AG09319 (cell line): ENCODE measurements at regions not wholly inside any gene's neighbourhood (a gene's known extent, or its start where the extent isn't known, plus 50 kb on each side); places are given as distances from the start of the nearest gene placed in this dataset.

Source experiments
- DNase-seq: peaks from one replicate; pipeline ENCODE4 v3.0.0-alpha.2; 2010; ENCODE audit warnings: low read depth; ENCODE audit errors: extremely low read depth
- TF ChIP-seq, protein P1 (sequence below): IDR thresholded peaks from 2 replicates; pipeline ENCODE4 v1.5.1; 2011; ENCODE audit warnings: low read depth, mild to moderate bottlenecking, inconsistent platforms, low read length, moderate library complexity

DNA sequence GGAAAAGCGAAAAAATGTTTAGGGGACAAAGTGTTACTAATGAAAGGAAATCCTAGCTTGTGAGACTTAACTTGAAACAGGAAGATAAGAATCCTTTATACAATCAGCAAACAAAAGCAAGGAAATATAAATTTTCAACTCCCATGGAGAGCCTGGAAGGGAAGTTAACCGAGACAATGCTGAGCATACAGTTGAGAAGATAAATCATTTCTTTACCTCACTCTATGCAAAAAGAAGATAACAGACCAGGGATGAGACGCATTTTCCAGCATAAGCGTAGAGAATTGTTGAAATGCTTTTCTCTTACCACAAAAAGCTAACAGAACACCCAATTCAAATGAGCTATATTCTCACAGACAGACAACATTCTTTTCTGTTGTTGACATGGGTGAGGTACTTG is 309.6 kb downstream of the CWC27 start:
- no peak for DNase-seq
- TF ChIP-seq, protein P1, sequence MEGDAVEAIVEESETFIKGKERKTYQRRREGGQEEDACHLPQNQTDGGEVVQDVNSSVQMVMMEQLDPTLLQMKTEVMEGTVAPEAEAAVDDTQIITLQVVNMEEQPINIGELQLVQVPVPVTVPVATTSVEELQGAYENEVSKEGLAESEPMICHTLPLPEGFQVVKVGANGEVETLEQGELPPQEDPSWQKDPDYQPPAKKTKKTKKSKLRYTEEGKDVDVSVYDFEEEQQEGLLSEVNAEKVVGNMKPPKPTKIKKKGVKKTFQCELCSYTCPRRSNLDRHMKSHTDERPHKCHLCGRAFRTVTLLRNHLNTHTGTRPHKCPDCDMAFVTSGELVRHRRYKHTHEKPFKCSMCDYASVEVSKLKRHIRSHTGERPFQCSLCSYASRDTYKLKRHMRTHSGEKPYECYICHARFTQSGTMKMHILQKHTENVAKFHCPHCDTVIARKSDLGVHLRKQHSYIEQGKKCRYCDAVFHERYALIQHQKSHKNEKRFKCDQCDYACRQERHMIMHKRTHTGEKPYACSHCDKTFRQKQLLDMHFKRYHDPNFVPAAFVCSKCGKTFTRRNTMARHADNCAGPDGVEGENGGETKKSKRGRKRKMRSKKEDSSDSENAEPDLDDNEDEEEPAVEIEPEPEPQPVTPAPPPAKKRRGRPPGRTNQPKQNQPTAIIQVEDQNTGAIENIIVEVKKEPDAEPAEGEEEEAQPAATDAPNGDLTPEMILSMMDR, result no peak

DNA sequence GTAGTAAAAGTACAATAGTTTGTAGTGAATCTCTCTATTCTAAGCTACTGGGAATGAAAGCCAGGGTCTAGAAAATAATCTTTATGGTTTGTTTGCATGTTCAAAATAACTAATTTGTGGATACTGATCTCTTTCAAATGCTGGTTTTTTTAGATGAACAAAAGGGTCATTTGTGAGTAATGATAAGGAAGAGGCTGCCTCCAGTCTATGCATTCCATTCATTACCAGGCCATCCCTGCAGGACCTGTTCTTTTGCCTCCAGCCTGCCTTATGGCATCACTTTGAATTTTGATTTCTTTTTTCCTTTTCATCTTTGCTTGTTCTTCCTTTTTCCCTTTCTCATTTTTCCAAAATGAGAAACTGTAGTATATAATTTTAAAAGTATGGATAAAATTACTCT is 312.3 kb downstream of the CWC27 start:
- TF ChIP-seq, protein P1, result no peak
- DNase-seq, result no peak

DNA sequence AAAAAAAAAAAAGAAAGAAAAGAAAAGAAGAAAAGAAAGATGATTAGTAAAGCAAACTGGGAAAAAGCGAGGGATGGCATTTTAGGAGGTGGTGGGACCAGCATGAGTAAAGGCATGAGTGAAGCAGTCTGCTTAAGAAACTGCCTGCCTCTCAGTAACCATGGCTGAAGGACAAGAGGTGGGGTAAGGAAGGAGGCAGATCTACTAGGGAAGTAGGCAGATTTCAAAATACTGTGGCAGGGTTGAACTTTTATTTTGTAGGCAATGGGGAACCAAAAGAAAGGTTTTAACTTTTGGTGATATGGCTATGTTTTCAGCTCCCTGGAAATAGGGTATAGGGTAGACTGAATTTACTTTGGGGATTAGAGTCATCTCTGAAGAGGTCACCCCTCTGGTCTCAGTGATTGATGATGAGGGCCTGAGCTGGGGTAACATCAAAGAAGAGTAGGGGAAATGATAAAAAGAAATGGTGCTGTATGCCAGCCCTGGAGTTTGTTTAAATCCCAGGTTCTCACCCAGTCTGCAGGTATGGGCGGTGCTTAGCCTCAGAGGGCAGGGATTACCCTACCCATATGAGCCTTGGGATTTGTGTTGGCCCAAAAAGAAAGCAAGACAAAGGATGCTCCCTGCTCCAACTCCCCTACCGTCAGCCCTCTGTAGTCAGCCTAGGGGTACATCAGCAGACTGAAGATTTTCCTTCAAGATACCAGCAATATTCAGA is 316.2 kb downstream of the CWC27 start:
- no peak for DNase-seq
- TF ChIP-seq, protein P1, result no peak

DNA sequence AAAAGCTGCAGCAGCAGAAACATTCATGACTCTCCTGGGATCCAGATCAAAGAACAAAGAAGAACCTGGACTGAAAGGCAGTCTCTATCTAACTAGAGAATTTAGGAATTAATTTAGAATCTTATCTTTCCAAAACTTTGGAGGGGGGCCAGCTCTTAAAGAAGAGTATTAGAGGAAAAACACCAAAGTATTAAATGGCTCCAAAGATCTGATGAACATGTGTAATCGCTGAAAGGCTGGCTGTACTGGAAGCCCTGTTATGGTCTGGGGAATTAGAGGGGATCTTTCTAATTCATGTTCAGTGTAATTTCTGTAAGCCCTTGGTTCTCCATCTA is 316.8 kb downstream of the CWC27 start:
- no peak for DNase-seq
- TF ChIP-seq, protein P1, result no peak

DNA sequence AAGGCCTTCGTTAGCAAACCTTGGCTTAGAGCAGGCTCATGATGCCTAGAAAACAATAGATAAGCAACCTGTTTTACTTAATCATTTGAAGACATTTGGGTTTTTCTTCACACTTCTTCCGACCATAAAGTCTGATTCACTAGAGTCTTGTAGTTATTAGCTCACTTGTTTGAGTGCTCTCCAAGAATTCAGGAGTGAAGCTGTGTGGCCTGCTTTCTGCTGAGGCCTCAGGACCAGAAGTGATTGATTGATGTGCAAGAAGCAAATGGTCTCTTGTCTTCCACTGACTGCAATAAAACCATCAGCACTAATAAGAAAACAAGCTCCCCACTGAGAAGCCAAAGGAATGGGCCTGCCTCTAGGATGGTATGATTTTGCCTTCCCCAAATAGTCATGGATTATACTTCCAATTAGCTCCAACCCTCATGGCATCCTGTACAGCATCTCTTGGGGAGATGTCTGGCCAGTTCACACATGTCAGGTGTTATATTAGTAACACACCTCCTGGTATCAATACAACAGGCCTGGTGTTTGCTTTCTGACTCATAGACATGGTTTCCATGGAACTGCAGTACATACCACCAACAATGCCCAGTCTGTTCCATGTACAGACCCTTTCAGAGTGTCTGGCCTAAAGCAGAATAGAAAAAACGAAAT is 317.6 kb downstream of the CWC27 start:
- TF ChIP-seq, protein P1, result no peak
- no peak for DNase-seq

DNA sequence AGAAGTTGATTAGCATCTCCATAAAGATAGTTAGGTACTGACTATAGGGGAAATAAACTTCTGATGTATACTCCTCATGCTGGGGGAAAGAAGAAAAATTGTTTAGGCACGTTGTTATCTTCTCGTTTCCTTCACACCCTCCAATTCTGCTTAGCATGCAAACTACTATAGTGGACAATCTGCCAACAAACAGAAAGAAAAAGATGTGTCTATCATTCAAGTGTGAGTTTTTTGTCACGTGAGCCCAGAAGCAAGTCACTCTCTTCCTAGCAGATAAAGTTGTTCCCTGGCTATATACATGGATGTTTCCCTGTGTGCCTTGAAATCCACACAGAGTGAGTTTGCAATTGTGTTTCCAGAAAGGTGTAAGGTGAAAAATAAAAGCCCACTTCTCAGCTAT is 318.4 kb downstream of the CWC27 start:
- TF ChIP-seq, protein P1, result no peak

DNA sequence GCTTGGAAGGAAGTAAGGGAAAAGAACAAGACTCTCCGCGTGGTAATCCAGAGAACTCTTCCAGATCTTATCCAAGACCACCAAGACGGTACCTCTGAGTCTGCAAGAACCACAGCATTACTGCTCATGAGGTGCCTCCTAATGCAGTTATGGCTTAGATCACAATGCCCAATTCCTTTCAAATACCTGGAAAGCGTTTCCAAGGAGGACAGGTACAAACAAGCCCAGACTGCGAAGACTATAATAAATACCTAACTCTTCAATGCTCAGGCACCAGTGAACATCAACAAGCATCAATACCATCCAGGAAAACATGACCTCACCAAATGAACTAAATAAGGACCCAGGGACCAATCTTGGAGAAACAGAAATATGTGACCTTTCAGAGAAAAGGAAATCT is 325.5 kb downstream of the CWC27 start:
- TF ChIP-seq, protein P1, result no peak

More for the DNA sequence above, 318.4 kb downstream of the CWC27 start:
- no peak for DNase-seq

More for the DNA sequence above, 325.5 kb downstream of the CWC27 start:
- DNase-seq, result no peak
